GM06990 (cell line): ENCODE measurements at regions not wholly inside any gene's neighbourhood (a gene's known extent, or its start where the extent isn't known, plus 50 kb on each side); places are given as distances from the start of the nearest gene placed in this dataset.

Source experiments
- DNase-seq: peaks from one replicate; pipeline ENCODE4 v3.0.0-alpha.2; 2011; ENCODE audit not compliant: insufficient read length; ENCODE audit errors: extremely low read depth
- H3K27me3 ChIP-seq: replicated peaks from 2 replicates; pipeline ENCODE4 v1.6.0; 2011; ENCODE audit warnings: low read length; ENCODE audit not compliant: control insufficient read depth, insufficient read depth
- H3K36me3 ChIP-seq: 2 replicates; pipeline ENCODE4 v1.5.1; 2011; ENCODE audit warnings: low read length; ENCODE audit not compliant: control insufficient read depth, insufficient read depth
- H3K4me3 ChIP-seq: replicated peaks from 2 replicates; pipeline ENCODE4 v1.5.1; 2011; ENCODE audit warnings: low read depth, mild to moderate bottlenecking, control low read depth, low read length
- CTCF ChIP-seq: IDR thresholded peaks from 2 replicates; pipeline ENCODE4 v1.5.1; 2011; ENCODE audit warnings: low read length, control low read depth, mild to moderate bottlenecking, inconsistent platforms; ENCODE audit not compliant: insufficient read depth, poor library complexity, severe bottlenecking

- no peak for TF ChIP-seq CTCF
- no peak overlapping the region for H3K4me3 ChIP-seq
- DNase-seq, result no peak
- H3K27me3 ChIP-seq, result no peaks in the 10 kb centered on the region
- no peaks in the 10 kb centered on the region for H3K36me3 ChIP-seq
Observed at GRCh38 chr9:19994296-19994695, 205.5 kb upstream of the SLC24A2 start.

- no peak for DNase-seq
- Histone ChIP-seq H3K36me3 (no peaks in the 10 kb centered on the region), H3K4me3 (no peak overlapping the region), H3K27me3 (no peaks in the 10 kb centered on the region; the same call in 1 of the 2 replicates)
- TF ChIP-seq CTCF, result no peak
Observed at GRCh38 chr9:19992556-19992955, 203.7 kb upstream of the SLC24A2 start.

- H3K4me3 ChIP-seq, result no peak overlapping the region
- no peak for TF ChIP-seq CTCF
- no peaks in the 10 kb centered on the region; the same call in 1 of the 2 replicates for H3K27me3 ChIP-seq
- DNase-seq, result no peak
- no peaks in the 10 kb centered on the region for H3K36me3 ChIP-seq
Observed at GRCh38 chr9:19989213-19989612, 200.4 kb upstream of the SLC24A2 start.

DNA sequence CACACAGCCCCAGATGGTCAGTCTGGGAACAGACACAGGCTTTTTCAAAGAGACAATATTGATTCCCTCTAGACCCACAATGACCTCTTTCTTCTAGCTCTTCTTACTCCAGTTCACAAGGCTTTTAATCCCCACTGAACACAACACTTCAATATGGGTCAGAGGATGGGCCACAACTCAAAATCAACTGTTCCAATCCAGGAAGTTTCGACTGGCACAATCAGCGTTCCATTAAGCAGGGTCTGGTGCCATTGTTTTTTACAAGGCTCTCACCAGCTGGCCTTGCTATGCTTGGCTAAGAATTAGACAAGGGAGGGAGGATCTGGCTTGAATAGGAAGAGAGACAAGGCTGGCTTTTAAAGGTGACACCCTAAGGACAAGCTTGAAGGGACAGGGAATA, 199.4 kb upstream of the SLC24A2 start:
- DNase-seq, result no peak
- TF ChIP-seq CTCF, result no peak
- Histone ChIP-seq H3K4me3 (no peak overlapping the region), H3K27me3 (no peaks in the 10 kb centered on the region; the same call in 1 of the 2 replicates), H3K36me3 (no peaks in the 10 kb centered on the region)

- Histone ChIP-seq H3K27me3 (no peaks in the 10 kb centered on the region; the same call in 1 of the 2 replicates), H3K36me3 (no peaks in the 10 kb centered on the region), H3K4me3 (no peak overlapping the region)
- no peak for TF ChIP-seq CTCF
- DNase-seq, result no peak
Observed at GRCh38 chr9:19985081-19985480, 196.2 kb upstream of the SLC24A2 start.

DNA sequence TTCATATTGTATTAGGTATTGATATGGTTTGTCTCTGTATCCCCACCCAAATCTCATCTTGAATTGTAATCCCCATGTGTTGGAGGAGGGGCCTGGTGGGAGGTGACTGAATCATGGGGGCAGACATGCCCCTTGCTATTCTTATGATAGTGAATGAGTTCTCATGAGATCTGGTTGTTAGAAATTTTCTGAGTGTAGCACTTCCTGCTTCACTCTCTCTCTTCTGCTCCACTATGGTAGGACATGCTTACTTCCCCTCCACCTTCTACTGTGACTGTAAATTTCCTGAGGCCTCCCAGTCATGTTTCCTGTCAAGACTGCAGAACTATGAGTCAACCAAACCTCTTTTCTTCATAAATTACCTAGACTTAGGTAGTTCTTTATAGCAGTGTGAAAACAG, 187.4 kb upstream of the SLC24A2 start:
- Histone ChIP-seq H3K27me3 (no peaks in the 10 kb centered on the region; the same call in 1 of the 2 replicates), H3K4me3 (no peak overlapping the region), H3K36me3 (no peaks in the 10 kb centered on the region)
- DNase-seq, result no peak
- no peak for TF ChIP-seq CTCF
